Tibial nerve (tissue), 3 donors: ENCODE measurements at regions not wholly inside any gene's neighbourhood (a gene's known extent, or its start where the extent isn't known, plus 50 kb on each side); places are given as distances from the start of the nearest gene placed in this dataset.

Experiments used
- POLR2A ChIP-seq, 2 donors: fragments of 450-650 bp; IDR thresholded peaks; one replicate each; pipeline ENCODE4 v1.6.1; 2017; ENCODE audit warnings: antibody characterized with exemption in 2 of 2, mild to moderate bottlenecking in 2 of 2, moderate library complexity in 2 of 2
- TF ChIP-seq, protein P1 (sequence below), 5 experiments: fragments of 200-600 bp in 3 of 5; fragments of 450-650 bp in 2 of 5; sonication (generic) in 3 of 5; IDR thresholded peaks; one replicate each; pipeline ENCODE4 v1.5.1; 2016 to 2019; ENCODE audit warnings: antibody characterized with exemption in 5 of 5, mild to moderate bottlenecking in 3 of 5, moderate library complexity in 2 of 5

DNA sequence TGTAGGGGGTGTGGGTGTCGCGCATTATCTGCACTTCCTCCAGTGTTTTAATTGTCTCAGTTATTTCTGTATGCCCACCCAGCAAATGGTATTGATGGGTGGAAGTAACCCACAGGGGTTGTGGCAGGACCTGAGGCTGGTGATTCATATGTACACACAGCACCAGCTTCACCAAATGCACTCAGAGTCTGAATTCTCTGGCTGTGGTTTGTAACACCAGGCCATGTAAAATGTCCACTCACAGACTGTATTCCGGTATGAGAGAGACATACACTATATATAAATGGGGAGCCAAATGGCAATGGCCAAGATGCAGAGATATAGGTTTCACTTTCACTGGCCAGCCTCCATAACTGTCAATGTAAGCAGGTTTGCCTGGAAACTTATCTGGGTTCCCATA lies 76.3 kb upstream of the FBXL4 start:
- no peak for TF ChIP-seq POLR2A (IDR thresholded peaks at IDR 0.05)
- TF ChIP-seq, protein P1, sequence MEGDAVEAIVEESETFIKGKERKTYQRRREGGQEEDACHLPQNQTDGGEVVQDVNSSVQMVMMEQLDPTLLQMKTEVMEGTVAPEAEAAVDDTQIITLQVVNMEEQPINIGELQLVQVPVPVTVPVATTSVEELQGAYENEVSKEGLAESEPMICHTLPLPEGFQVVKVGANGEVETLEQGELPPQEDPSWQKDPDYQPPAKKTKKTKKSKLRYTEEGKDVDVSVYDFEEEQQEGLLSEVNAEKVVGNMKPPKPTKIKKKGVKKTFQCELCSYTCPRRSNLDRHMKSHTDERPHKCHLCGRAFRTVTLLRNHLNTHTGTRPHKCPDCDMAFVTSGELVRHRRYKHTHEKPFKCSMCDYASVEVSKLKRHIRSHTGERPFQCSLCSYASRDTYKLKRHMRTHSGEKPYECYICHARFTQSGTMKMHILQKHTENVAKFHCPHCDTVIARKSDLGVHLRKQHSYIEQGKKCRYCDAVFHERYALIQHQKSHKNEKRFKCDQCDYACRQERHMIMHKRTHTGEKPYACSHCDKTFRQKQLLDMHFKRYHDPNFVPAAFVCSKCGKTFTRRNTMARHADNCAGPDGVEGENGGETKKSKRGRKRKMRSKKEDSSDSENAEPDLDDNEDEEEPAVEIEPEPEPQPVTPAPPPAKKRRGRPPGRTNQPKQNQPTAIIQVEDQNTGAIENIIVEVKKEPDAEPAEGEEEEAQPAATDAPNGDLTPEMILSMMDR (IDR thresholded peaks at IDR 0.05) = no peak
